CD4-positive, alpha-beta T cell treated with Interleukin-1 beta for 1 hour (primary cell): ENCODE measurements at regions not wholly inside any gene's neighbourhood (a gene's known extent, or its start where the extent isn't known, plus 50 kb on each side); places are given as distances from the start of the nearest gene placed in this dataset.

Source experiments
- DNase-seq, 2 donors: peaks; one replicate each; pipeline ENCODE4 v3.0.0-alpha.2; 2020 to 2022

- no peak for DNase-seq
These were observed 648.0 kb downstream of the IRX1 start for GRCh38 chr5:4243479-4244264.

GRCh38 chr5:4244306-4244705 lies 648.7 kb downstream of the IRX1 start:
- no peak for DNase-seq

GRCh38 chr5:4245076-4245475 lies 649.4 kb downstream of the IRX1 start:
- no peak for DNase-seq

- no peak for DNase-seq
These were observed 649.9 kb downstream of the IRX1 start for GRCh38 chr5:4245511-4245910.

- DNase-seq = no peak
These were observed 650.8 kb downstream of the IRX1 start for GRCh38 chr5:4246447-4246846.

- no peak for DNase-seq
These were observed 654.6 kb downstream of the IRX1 start for GRCh38 chr5:4250254-4250653.

GRCh38 chr5:4252385-4252784 lies 656.8 kb downstream of the IRX1 start:
- no peak for DNase-seq

- DNase-seq = no peak
These were observed 659.1 kb downstream of the IRX1 start for GRCh38 chr5:4254736-4255135.

GRCh38 chr5:4255441-4255840 lies 659.8 kb downstream of the IRX1 start:
- no peak for DNase-seq

GRCh38 chr5:4258170-4258569 lies 662.5 kb downstream of the IRX1 start:
- DNase-seq = no peak

GRCh38 chr5:4271193-4271592 lies 675.6 kb downstream of the IRX1 start:
- DNase-seq = no peak

- DNase-seq = no peak
These were observed 679.6 kb downstream of the IRX1 start for GRCh38 chr5:4275232-4275631.

- DNase-seq = no peak
These were observed 699.2 kb downstream of the IRX1 start for GRCh38 chr5:4294878-4295277.

- DNase-seq = no peak
These were observed 700.2 kb downstream of the IRX1 start for GRCh38 chr5:4295663-4296339.

GRCh38 chr5:4306057-4306456 lies 710.4 kb downstream of the IRX1 start:
- DNase-seq = no peak

- no peak for DNase-seq
These were observed 713.4 kb downstream of the IRX1 start for GRCh38 chr5:4309026-4309425.

GRCh38 chr5:4313138-4313537 lies 717.5 kb downstream of the IRX1 start:
- DNase-seq = no peak

- DNase-seq = no peak
These were observed 724.0 kb downstream of the IRX1 start for GRCh38 chr5:4319478-4320128.

- no peak for DNase-seq
These were observed 734.7 kb downstream of the IRX1 start for GRCh38 chr5:4330327-4330726.

- DNase-seq = no peak
These were observed 739.4 kb downstream of the IRX1 start for GRCh38 chr5:4335078-4335477.

- no peak for DNase-seq
These were observed 741.9 kb downstream of the IRX1 start for GRCh38 chr5:4337519-4337918.

GRCh38 chr5:4339949-4340348 lies 744.3 kb downstream of the IRX1 start:
- no peak for DNase-seq

GRCh38 chr5:4345850-4346249 lies 750.2 kb downstream of the IRX1 start:
- no peak for DNase-seq

GRCh38 chr5:4348423-4348822 lies 752.8 kb downstream of the IRX1 start:
- DNase-seq = no peak
